H1 (cell line): ENCODE measurements at regions not wholly inside any gene's neighbourhood (a gene's known extent, or its start where the extent isn't known, plus 50 kb on each side); places are given as distances from the start of the nearest gene placed in this dataset.

ENCODE experiments used
- CTCF ChIA-PET: fragments of 300-600 bp; sonication (Branson Sonifier 250); formaldehyde crosslinking; loops from one replicate; lab custom pipeline; 2021; ENCODE audit not compliant: partially characterized antibody; lab: Charles Lee
- POLR2A ChIA-PET: fragments of 300-600 bp; sonication (Branson Sonifier 250); formaldehyde crosslinking; loops from one replicate; lab custom pipeline; 2021; ENCODE audit warnings: inconsistent platforms; ENCODE audit not compliant: partially characterized antibody; lab: Charles Lee
- DNase-seq, 2 experiments: peaks; one replicate each; pipeline versions ENCODE4 v3.0.0 to v3.0.0-alpha.2; 2010 to 2022; ENCODE audit warnings: low spot score in 2 of 2, low read depth in 1 of 2, mixed read lengths in 1 of 2
- FAIRE-seq: peaks from 2 replicates; lab custom pipeline; 2011; peaks lifted over from hg19 to GRCh38; lab: Jason Lieb, UNC
- H2AFZ ChIP-seq: 2 replicates; pipeline ENCODE4 v1.8.1; 2012; ENCODE audit warnings: low read length, inconsistent platforms
- H2AK5ac ChIP-seq: 2 replicates; pipeline ENCODE4 v1.6.1; 2013; ENCODE audit warnings: low read depth, low read length
- H2BK120ac ChIP-seq: replicated peaks from 2 replicates; pipeline ENCODE3; 2013; ENCODE audit warnings: low read depth, low read length, inconsistent platforms
- H2BK12ac ChIP-seq: 2 replicates; pipeline ENCODE4 v1.6.1; 2013; ENCODE audit warnings: low read depth, low read length
- H2BK15ac ChIP-seq: 2 replicates; pipeline ENCODE4 v1.6.1; 2013; ENCODE audit warnings: low read length
- H2BK20ac ChIP-seq: 2 replicates; pipeline ENCODE4 v1.6.1; 2013; ENCODE audit warnings: low read length
- H2BK5ac ChIP-seq: 2 replicates; pipeline ENCODE4 v1.6.1; 2013; ENCODE audit warnings: low read depth, low read length
- H3K14ac ChIP-seq: 2 replicates; pipeline ENCODE4 v1.6.1; 2013; ENCODE audit warnings: inconsistent platforms; ENCODE audit not compliant: insufficient read length
- H3K18ac ChIP-seq: 2 replicates; pipeline ENCODE4 v1.6.1; 2013; ENCODE audit warnings: low read length; ENCODE audit errors: extremely low read depth
- H3K23ac ChIP-seq: 2 replicates; pipeline ENCODE4 v1.6.1; 2013; ENCODE audit warnings: inconsistent platforms; ENCODE audit not compliant: insufficient read length
- H3K23me2 ChIP-seq: 2 replicates; pipeline ENCODE4 v1.6.1; 2013; ENCODE audit warnings: low read depth, low read length
- H3K27ac ChIP-seq: 2 replicates; pipeline ENCODE4 v1.6.1; 2011; ENCODE audit warnings: low read depth, low read length, inconsistent platforms
- H3K27me3 ChIP-seq, 4 experiments: replicated peaks in 1 of 4; 1 replicate in 1 of 4; 2 replicates in 3 of 4; pipeline versions ENCODE4 v1.6.1 to v1.8.1; 2011 to 2013; ENCODE audit warnings: low read length in 3 of 4, mild to moderate bottlenecking in 3 of 4, inconsistent platforms in 2 of 4, mixed read lengths in 2 of 4, moderate library complexity in 1 of 4; ENCODE audit not compliant: control insufficient read depth in 3 of 4, insufficient read depth in 3 of 4; ENCODE audit errors: extremely low read depth in 1 of 4
- H3K36me3 ChIP-seq, 4 experiments: 2 replicates each; pipeline versions ENCODE4 v1.6.1 to v1.8.1; 2011 to 2013; ENCODE audit warnings: mild to moderate bottlenecking in 4 of 4, low read length in 3 of 4, moderate library complexity in 2 of 4, control low read depth in 1 of 4, inconsistent platforms in 1 of 4; ENCODE audit not compliant: insufficient read depth in 4 of 4, control insufficient read depth in 2 of 4
- H3K4ac ChIP-seq: replicated peaks from 2 replicates; pipeline ENCODE3; 2013; ENCODE audit warnings: low read length, low read depth, mixed read lengths, inconsistent platforms; ENCODE audit not compliant: insufficient read length
- H3K4me1 ChIP-seq, 4 experiments: replicated peaks in 1 of 4; 1 replicate in 1 of 4; 2 replicates in 3 of 4; pipeline versions ENCODE4 v1.6.1 to v1.8.1; 2011 to 2013; ENCODE audit warnings: low read length in 3 of 4, inconsistent platforms in 2 of 4, mixed read lengths in 1 of 4; ENCODE audit not compliant: insufficient read depth in 4 of 4, control insufficient read depth in 3 of 4
- H3K4me2 ChIP-seq, 2 experiments: 2 replicates each; pipeline versions ENCODE4 v1.6.1 to v1.8.1; 2011 to 2013; ENCODE audit warnings: low read depth in 2 of 2, low read length in 2 of 2, control low read depth in 1 of 2, inconsistent platforms in 1 of 2, mild to moderate bottlenecking in 1 of 2; ENCODE audit not compliant: insufficient read depth in 1 of 2
- H3K4me3 ChIP-seq, 4 experiments: fragments of 200-600, 300-600 bp in 1 of 4; sonication (generic), shearing (Covaris generic), sonication (Bioruptor Twin) in 1 of 4; 2 replicates each; pipeline versions ENCODE4 v1.5.1 to v1.8.1; 2011 to 2016; ENCODE audit warnings: low read length in 4 of 4, low read depth in 3 of 4, control low read depth in 2 of 4, inconsistent platforms in 2 of 4, mild to moderate bottlenecking in 2 of 4, mixed read lengths in 1 of 4, moderate library complexity in 1 of 4; ENCODE audit not compliant: insufficient read depth in 2 of 4; ENCODE audit errors: extremely low read depth in 1 of 4
- H3K56ac ChIP-seq: replicated peaks from 2 replicates; pipeline ENCODE3; 2013; ENCODE audit warnings: low read depth, mild to moderate bottlenecking, mixed read lengths, low read length, inconsistent platforms; ENCODE audit not compliant: insufficient read length
- H3K79me1 ChIP-seq: 2 replicates; pipeline ENCODE4 v1.6.1; 2013; ENCODE audit warnings: low read depth, low read length, control low read depth
- H3K79me2 ChIP-seq, 2 experiments: 2 replicates each; pipeline versions ENCODE4 v1.6.1 to v1.8.1; 2012 to 2013; ENCODE audit warnings: low read length in 2 of 2, mild to moderate bottlenecking in 2 of 2, inconsistent platforms in 1 of 2; ENCODE audit not compliant: insufficient read depth in 2 of 2, control insufficient read depth in 1 of 2
- H3K9ac ChIP-seq, 4 experiments: replicated peaks in 1 of 4; 1 replicate in 1 of 4; 2 replicates in 3 of 4; pipeline versions ENCODE4 v1.6.1 to v1.8.1; 2011 to 2013; ENCODE audit warnings: low read depth in 3 of 4, low read length in 3 of 4, control low read depth in 2 of 4, mild to moderate bottlenecking in 2 of 4, moderate library complexity in 2 of 4, inconsistent platforms in 1 of 4; ENCODE audit errors: extremely low read depth in 1 of 4
- H3K9me3 ChIP-seq, 2 experiments: 2 replicates each; pipeline versions ENCODE4 v1.6.1 to v1.8.1; 2012 to 2013; ENCODE audit warnings: mild to moderate bottlenecking in 2 of 2, moderate library complexity in 2 of 2, control low read depth in 1 of 2, inconsistent platforms in 1 of 2, low read depth in 1 of 2, low read length in 1 of 2, mixed read lengths in 1 of 2; ENCODE audit not compliant: insufficient read depth in 2 of 2
- H4K20me1 ChIP-seq, 2 experiments: replicated peaks in 1 of 2; 2 replicates each; pipeline versions ENCODE3 to v1.8.1; 2011 to 2013; ENCODE audit warnings: inconsistent platforms in 2 of 2, low read length in 2 of 2, mild to moderate bottlenecking in 1 of 2; ENCODE audit not compliant: insufficient read depth in 2 of 2, control insufficient read depth in 1 of 2
- H4K5ac ChIP-seq: 2 replicates; pipeline ENCODE4 v1.6.1; 2013; ENCODE audit warnings: low read length, low read depth, mixed read lengths, inconsistent platforms; ENCODE audit not compliant: insufficient read length
- H4K8ac ChIP-seq: 2 replicates; pipeline ENCODE4 v1.8.0; 2013; ENCODE audit warnings: mild to moderate bottlenecking, moderate library complexity, low read length, inconsistent platforms; ENCODE audit not compliant: insufficient read depth; ENCODE audit errors: extremely low read depth
- H4K91ac ChIP-seq: replicated peaks from 2 replicates; pipeline ENCODE3; 2013; ENCODE audit warnings: low read length, mixed read lengths, inconsistent platforms; ENCODE audit not compliant: insufficient read length
- ASH2L ChIP-seq: fragments of 200-600, 300-600 bp; sonication (generic); IDR thresholded peaks from one replicate; pipeline ENCODE4 v1.7.1; 2017; ENCODE audit warnings: low read length
- CHD2 ChIP-seq: IDR thresholded peaks from 2 replicates; pipeline ENCODE4 v1.6.1; 2012; ENCODE audit warnings: low read length, improper control_type of control experiment
- EZH2 ChIP-seq: fragments of 200-600 bp; sonication (generic); IDR thresholded peaks from 2 replicates; pipeline ENCODE4 v1.7.1; 2012; ENCODE audit warnings: low read depth, mild to moderate bottlenecking, moderate library complexity, low read length, inconsistent platforms; ENCODE audit not compliant: severe bottlenecking
- FOSL1 ChIP-seq: IDR thresholded peaks from 2 replicates; pipeline ENCODE4 v1.6.1; 2011; ENCODE audit warnings: mild to moderate bottlenecking, low read depth, low read length, moderate library complexity; ENCODE audit not compliant: insufficient read depth
- JUN ChIP-seq: IDR thresholded peaks from 2 replicates; pipeline ENCODE4 v1.6.1; 2011; ENCODE audit warnings: low read depth, mild to moderate bottlenecking, improper control_type of control experiment, low read length
- TBP ChIP-seq: IDR thresholded peaks from 2 replicates; pipeline ENCODE4 v1.6.1; 2011; ENCODE audit warnings: low read depth, low read length, improper control_type of control experiment
- TEAD4 ChIP-seq: IDR thresholded peaks from 2 replicates; pipeline ENCODE4 v1.6.1; 2012; ENCODE audit warnings: low read depth, low read length, inconsistent platforms, mixed read lengths
- WGBS, 2 experiments: shearing (Covaris generic) in 1 of 2; methylation state at CpG; one replicate each; pipeline versions ENCODE4 v1.1.6 to v1.1.7; 2013 to 2015; ENCODE audit warnings: low lambda C conversion rate in 2 of 2, mixed read lengths in 2 of 2, inconsistent platforms in 1 of 2, low coverage in 1 of 2, missing lambda C conversion rate in 1 of 2; ENCODE audit not compliant: insufficient replicate concordance in 2 of 2, insufficient coverage in 1 of 2, insufficient read length in 1 of 2; ENCODE audit errors: extremely low coverage in 1 of 2, missing lambda C conversion rate in 1 of 2; 5-methylcytosine and 5-hydroxymethylcytosine counted together
- TF ChIP-seq, protein P1 (sequence below), 3 experiments: IDR thresholded peaks; 1 replicate in 2 of 3; 2 replicates in 1 of 3; pipeline versions ENCODE4 v1.5.1 to v1.6.1; 2011; ENCODE audit warnings: low read length in 3 of 3, mild to moderate bottlenecking in 3 of 3, inconsistent platforms in 2 of 3, low read depth in 1 of 3, moderate library complexity in 1 of 3; ENCODE audit not compliant: insufficient read depth in 1 of 3; ENCODE audit errors: control extremely low read depth in 1 of 3

DNA sequence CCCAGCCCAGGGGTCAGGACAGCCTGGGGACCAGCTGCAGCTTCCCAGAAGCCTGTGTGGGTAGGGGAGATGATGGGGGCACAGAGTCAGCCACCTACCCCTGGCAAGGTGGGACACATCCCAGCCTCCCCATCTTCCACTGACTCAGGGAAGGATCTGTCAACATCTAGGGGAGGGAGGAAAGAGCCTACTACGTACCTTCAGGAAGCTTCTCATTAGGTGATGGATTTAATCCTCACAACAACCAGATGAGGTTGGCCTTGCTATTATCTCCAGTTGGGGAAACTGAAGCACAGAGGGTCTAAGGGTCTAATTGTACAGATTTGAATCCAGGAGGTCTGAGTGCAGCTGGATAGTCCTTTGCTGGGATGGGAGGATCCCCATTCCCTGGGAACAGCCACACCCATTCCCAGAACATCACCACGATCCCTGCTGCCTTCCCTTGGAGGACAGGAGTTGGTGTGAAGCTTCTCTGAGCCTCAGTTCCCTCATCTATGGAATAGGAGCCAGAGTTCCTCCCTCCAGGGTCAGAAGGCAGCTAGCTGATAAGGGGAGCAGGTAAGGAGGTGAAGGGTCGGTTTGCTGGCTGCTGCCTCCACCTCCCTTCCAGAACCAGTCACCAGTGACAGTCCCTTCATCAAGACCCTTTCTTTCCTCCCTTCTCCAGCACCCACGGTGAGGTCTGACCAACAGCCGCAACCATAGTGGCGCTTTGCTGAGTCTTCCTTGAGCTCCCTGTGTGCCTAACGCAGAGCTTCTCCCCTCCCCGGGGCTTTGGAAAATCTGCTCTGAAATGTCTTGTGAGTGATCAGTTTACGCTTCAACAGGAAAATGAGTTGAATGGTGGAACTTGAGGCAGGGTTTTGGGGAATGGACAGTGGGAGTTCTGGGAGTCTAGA lies 56.8 kb downstream of the CEBPB start:
- Histone ChIP-seq H3K36me3 (no peaks in the 10 kb centered on the region), H3K27me3 (no peaks in the 10 kb centered on the region; a peak in 1 of 7 replicates), H2AK5ac (no peak overlapping the region), H4K5ac (no peak overlapping the region), H3K4me1 (0 out of 7 replicates have a peak, but pooled peaks cover 0 to 2% (median 0%) of the 10 kb centered on the region in 4 experiments), H3K18ac (no peak overlapping the region), H3K79me2 (no peaks in the 10 kb centered on the region), H3K4ac (no peak overlapping the region), H3K9me3 (no peaks in the 10 kb centered on the region), H4K91ac (no peak overlapping the region), H3K27ac (no peak overlapping the region), H3K14ac (no peak overlapping the region), H3K79me1 (no peaks in the 10 kb centered on the region), H4K20me1 (no peaks in the 10 kb centered on the region), H2BK120ac (no peak overlapping the region), H3K56ac (no peak overlapping the region), H3K23ac (no peak overlapping the region), H2BK20ac (no peak overlapping the region), H3K9ac (no peak overlapping the region), H4K8ac (no peak overlapping the region; the same call in 1 of the 2 replicates), H2AFZ (no peak overlapping the region), H2BK12ac (0 out of 2 replicates have a peak overlapping the region, but pooled peaks have one; percentile 4), H3K4me3 (no peak overlapping the region), H2BK15ac (no peak overlapping the region), H2BK5ac (no peak overlapping the region), H3K4me2 (no peak overlapping the region), H3K23me2 (no peaks in the 10 kb centered on the region)
- ChIA-PET POLR2A (interaction anchor here (0.9 kb wide), 1 partner anchor 56 kb away, joined by 5 read pairs; no protein-coding TSS in a partner anchor), CTCF (interaction anchor here (1.1 to 1.6 kb wide), 3 partner anchors 35 to 268 kb away, joined by 3 to 6 read pairs (median 4); partner anchors contain the start of gene CEBPB)
- DNase-seq (no peak), FAIRE-seq (no peak)
- 93% methylated on average over 9 of the region's 9 CpGs; no CpG with 5 or more reads in 1 of the 2 experiments for WGBS, 2 experiments
- TF ChIP-seq, protein P1, sequence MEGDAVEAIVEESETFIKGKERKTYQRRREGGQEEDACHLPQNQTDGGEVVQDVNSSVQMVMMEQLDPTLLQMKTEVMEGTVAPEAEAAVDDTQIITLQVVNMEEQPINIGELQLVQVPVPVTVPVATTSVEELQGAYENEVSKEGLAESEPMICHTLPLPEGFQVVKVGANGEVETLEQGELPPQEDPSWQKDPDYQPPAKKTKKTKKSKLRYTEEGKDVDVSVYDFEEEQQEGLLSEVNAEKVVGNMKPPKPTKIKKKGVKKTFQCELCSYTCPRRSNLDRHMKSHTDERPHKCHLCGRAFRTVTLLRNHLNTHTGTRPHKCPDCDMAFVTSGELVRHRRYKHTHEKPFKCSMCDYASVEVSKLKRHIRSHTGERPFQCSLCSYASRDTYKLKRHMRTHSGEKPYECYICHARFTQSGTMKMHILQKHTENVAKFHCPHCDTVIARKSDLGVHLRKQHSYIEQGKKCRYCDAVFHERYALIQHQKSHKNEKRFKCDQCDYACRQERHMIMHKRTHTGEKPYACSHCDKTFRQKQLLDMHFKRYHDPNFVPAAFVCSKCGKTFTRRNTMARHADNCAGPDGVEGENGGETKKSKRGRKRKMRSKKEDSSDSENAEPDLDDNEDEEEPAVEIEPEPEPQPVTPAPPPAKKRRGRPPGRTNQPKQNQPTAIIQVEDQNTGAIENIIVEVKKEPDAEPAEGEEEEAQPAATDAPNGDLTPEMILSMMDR (IDR thresholded peaks at IDR 0.05; ENCODE audit: control extremely low read depth in 1 of 3, insufficient read depth in 1 of 3, low read depth in 1 of 3, low read length in 3 of 3): no peak
- no peak for TF ChIP-seq TBP
- no peak for TF ChIP-seq CHD2
- no peak for TF ChIP-seq ASH2L
- no peak for TF ChIP-seq EZH2
- no peak for TF ChIP-seq FOSL1
- no peak for TF ChIP-seq TEAD4
- TF ChIP-seq JUN: no peak
